Peyer's patch (tissue), 4 donors: ENCODE measurements at regions not wholly inside any gene's neighbourhood (a gene's known extent, or its start where the extent isn't known, plus 50 kb on each side); places are given as distances from the start of the nearest gene placed in this dataset.

ENCODE experiments used
- DNase-seq, 3 donors: peaks; one replicate each; pipeline ENCODE4 v3.0.0-alpha.2; 2017 to 2019
- H3K27ac ChIP-seq, 4 donors: fragments of 200-600 bp; sonication (generic); one replicate each; pipeline ENCODE4 v1.5.1; 2016 to 2019
- H3K27me3 ChIP-seq, 2 donors: fragments of 200-600 bp; sonication (generic); one replicate each; pipeline ENCODE4 v1.5.1; 2019
- H3K36me3 ChIP-seq, 3 donors: fragments of 200-600 bp; sonication (generic); one replicate each; pipeline ENCODE4 v1.5.1; 2016 to 2019
- H3K4me1 ChIP-seq, 4 donors: fragments of 200-600 bp; sonication (generic); one replicate each; pipeline ENCODE4 v1.5.1; 2016 to 2019
- H3K4me3 ChIP-seq, 4 donors: fragments of 200-600 bp; sonication (generic); 1 replicate in 3 of 4; 2 replicates in 1 of 4; pipeline ENCODE4 v1.5.1; 2016 to 2019; ENCODE audit warnings: mild to moderate bottlenecking in 1 of 4
- H3K9me3 ChIP-seq, 4 donors: fragments of 200-600 bp; sonication (generic); one replicate each; pipeline ENCODE4 v1.5.1; 2016 to 2019; ENCODE audit warnings: mild to moderate bottlenecking in 1 of 4
- CTCF ChIP-seq, 6 experiments: fragments of 450-650 bp in 4 of 6; fragments of 200-600 bp in 2 of 6; sonication (generic) in 1 of 6; IDR thresholded peaks; one replicate each; pipeline ENCODE4 v1.5.1; 2017 to 2019; ENCODE audit warnings: antibody characterized with exemption in 6 of 6, mild to moderate bottlenecking in 3 of 6, moderate library complexity in 1 of 6
- POLR2A ChIP-seq, 2 donors: fragments of 450-650 bp; IDR thresholded peaks; one replicate each; pipeline ENCODE4 v1.5.1; 2017; ENCODE audit warnings: antibody characterized with exemption in 2 of 2, mild to moderate bottlenecking in 2 of 2, moderate library complexity in 2 of 2

- no peak overlapping the region for H3K4me3 ChIP-seq
- no peaks in the 10 kb centered on the region for H3K27me3 ChIP-seq
- H3K9me3 ChIP-seq, result no peaks in the 10 kb centered on the region
- no peak for DNase-seq
- H3K36me3 ChIP-seq, result no peaks in the 10 kb centered on the region
- no peak overlapping the region for H3K27ac ChIP-seq
- no peaks in the 10 kb centered on the region for H3K4me1 ChIP-seq
- TF ChIP-seq CTCF (IDR thresholded peaks at IDR 0.05) (no peak), POLR2A (IDR thresholded peaks at IDR 0.05) (no peak)
These were observed 364.9 kb downstream of the MATN1 start for GRCh38 chr1:30358500-30358899.

- no peak overlapping the region for H3K27ac ChIP-seq
- H3K9me3 ChIP-seq, result no peaks in the 10 kb centered on the region
- no peaks in the 10 kb centered on the region for H3K4me1 ChIP-seq
- no peak overlapping the region for H3K4me3 ChIP-seq
- DNase-seq, result no peak
- no peaks in the 10 kb centered on the region for H3K27me3 ChIP-seq
- H3K36me3 ChIP-seq, result no peaks in the 10 kb centered on the region
- TF ChIP-seq CTCF (IDR thresholded peaks at IDR 0.05) (no peak), POLR2A (IDR thresholded peaks at IDR 0.05) (no peak)
These were observed 366.5 kb downstream of the MATN1 start for GRCh38 chr1:30356839-30357238.

- no peak overlapping the region for H3K27ac ChIP-seq
- no peaks in the 10 kb centered on the region for H3K4me1 ChIP-seq
- no peaks in the 10 kb centered on the region for H3K27me3 ChIP-seq
- no peaks in the 10 kb centered on the region for H3K9me3 ChIP-seq
- no peak overlapping the region for H3K4me3 ChIP-seq
- DNase-seq, result no peak
- no peaks in the 10 kb centered on the region for H3K36me3 ChIP-seq
- TF ChIP-seq CTCF (IDR thresholded peaks at IDR 0.05), result no peak
- TF ChIP-seq POLR2A (IDR thresholded peaks at IDR 0.05), result no peak
These were observed 369.0 kb downstream of the MATN1 start for GRCh38 chr1:30354410-30354809.

- TF ChIP-seq CTCF (IDR thresholded peaks at IDR 0.05) (no peak), POLR2A (IDR thresholded peaks at IDR 0.05) (no peak)
- Histone ChIP-seq H3K27ac (no peak overlapping the region), H3K4me3 (no peak overlapping the region), H3K4me1 (no peaks in the 10 kb centered on the region), H3K27me3 (no peaks in the 10 kb centered on the region), H3K9me3 (no peaks in the 10 kb centered on the region), H3K36me3 (no peaks in the 10 kb centered on the region)
- DNase-seq, result no peak
These were observed 369.7 kb downstream of the MATN1 start for GRCh38 chr1:30353637-30354036.

- no peak for DNase-seq
- no peak for TF ChIP-seq POLR2A (IDR thresholded peaks at IDR 0.05)
- TF ChIP-seq CTCF (IDR thresholded peaks at IDR 0.05), result no peak
- no peaks in the 10 kb centered on the region for H3K36me3 ChIP-seq
- H3K4me1 ChIP-seq, result no peaks in the 10 kb centered on the region
- no peak overlapping the region for H3K27ac ChIP-seq
- no peaks in the 10 kb centered on the region for H3K27me3 ChIP-seq
- no peaks in the 10 kb centered on the region for H3K9me3 ChIP-seq
- no peak overlapping the region for H3K4me3 ChIP-seq
These were observed 375.2 kb downstream of the MATN1 start for GRCh38 chr1:30348147-30348546.

GRCh38 chr1:30345491-30346130 lies 377.8 kb downstream of the MATN1 start:
- TF ChIP-seq CTCF (IDR thresholded peaks at IDR 0.05) (no peak), POLR2A (IDR thresholded peaks at IDR 0.05) (no peak)
- no peak for DNase-seq
- Histone ChIP-seq H3K4me1 (no peaks in the 10 kb centered on the region), H3K9me3 (no peaks in the 10 kb centered on the region), H3K27ac (no peak overlapping the region), H3K36me3 (no peaks in the 10 kb centered on the region), H3K27me3 (no peaks in the 10 kb centered on the region), H3K4me3 (no peak overlapping the region)
